Upper lobe of left lung (tissue), 6 donors: ENCODE measurements at regions not wholly inside any gene's neighbourhood (a gene's known extent, or its start where the extent isn't known, plus 50 kb on each side); places are given as distances from the start of the nearest gene placed in this dataset.

Experiments
- ATAC-seq, 2 donors: fragments of 200-7000 bp; cut with Tn5 transposase; one replicate each; pipeline ENCODE4 v1.9.1; 2022; ENCODE audit warnings: mild to moderate bottlenecking in 2 of 2, moderate library complexity in 2 of 2; ENCODE audit not compliant: low FRiP score in 2 of 2
- DNase-seq, 2 donors: peaks; one replicate each; pipeline ENCODE4 v3.0.0-alpha.2; 2019 to 2020
- H3K27ac ChIP-seq, 4 donors: fragments of 200-600 bp; sonication (generic); one replicate each; pipeline ENCODE4 v1.5.1; 2016 to 2019
- H3K27me3 ChIP-seq, 4 donors: fragments of 200-600 bp; sonication (generic); one replicate each; pipeline ENCODE4 v1.5.1; 2017 to 2019
- H3K36me3 ChIP-seq, 4 donors: fragments of 200-600 bp; sonication (generic); one replicate each; pipeline ENCODE4 v1.5.1; 2016 to 2019
- H3K4me1 ChIP-seq, 4 donors: fragments of 200-600 bp; sonication (generic); one replicate each; pipeline ENCODE4 v1.5.1; 2018 to 2019
- H3K4me3 ChIP-seq, 4 donors: fragments of 200-600 bp; sonication (generic); one replicate each; pipeline ENCODE4 v1.5.1; 2017 to 2019; ENCODE audit warnings: mild to moderate bottlenecking in 2 of 4, moderate library complexity in 1 of 4
- H3K9me3 ChIP-seq, 4 donors: fragments of 200-600 bp; sonication (generic); one replicate each; pipeline ENCODE4 v1.5.1; 2018 to 2019
- CTCF ChIP-seq, 6 experiments: fragments of 450-650 bp in 4 of 6; fragments of 200-600 bp in 2 of 6; sonication (generic) in 2 of 6; IDR thresholded peaks; one replicate each; pipeline ENCODE4 v1.5.1; 2016 to 2019; ENCODE audit warnings: antibody characterized with exemption in 6 of 6
- EP300 ChIP-seq, 4 donors: sonication (generic); formaldehyde crosslinking; IDR thresholded peaks; one replicate each; pipeline ENCODE4 v1.5.1; 2017; ENCODE audit warnings: antibody characterized with exemption in 4 of 4, control low read depth in 2 of 4
- POLR2A ChIP-seq, 4 donors: fragments of 450-650 bp; IDR thresholded peaks; one replicate each; pipeline ENCODE4 v1.5.1; 2016 to 2017; ENCODE audit warnings: antibody characterized with exemption in 4 of 4, mild to moderate bottlenecking in 2 of 4
- POLR2AphosphoS5 ChIP-seq, 2 donors: sonication (generic); formaldehyde crosslinking; IDR thresholded peaks; one replicate each; pipeline ENCODE4 v1.5.1; 2017; ENCODE audit warnings: antibody characterized with exemption in 2 of 2
- WGBS, 2 donors: methylation state at CpG; one replicate each; pipeline ENCODE4 v1.1.5; 2017 to 2018; 5-methylcytosine and 5-hydroxymethylcytosine counted together
- donor health status: DM: no; HTN: no; CAD: no; lungs with moderate emphysema.
- donor health status: DM: no; HTN: yes; CAD: no; lungs with severe emphysema.

DNA sequence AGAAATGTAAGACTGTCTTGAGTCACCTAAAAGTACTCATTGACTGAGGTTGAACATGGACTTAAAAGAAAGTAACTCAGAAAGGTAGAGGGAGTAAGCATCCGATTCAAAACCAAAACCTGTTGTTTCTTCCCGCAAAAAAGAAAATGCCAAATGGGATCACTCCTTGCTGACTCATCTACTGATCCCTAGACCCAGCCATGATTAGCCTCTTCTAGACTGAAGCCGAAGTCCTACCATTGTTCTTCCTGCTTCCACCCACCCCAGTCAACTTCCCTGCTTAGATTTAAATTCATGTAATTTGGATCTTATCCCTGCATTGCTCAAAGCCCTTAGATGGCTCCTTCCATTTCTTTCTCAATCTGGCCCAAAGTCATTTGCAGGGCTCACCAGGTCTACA is 760.5 kb upstream of the SOX9 start:
- Histone ChIP-seq H3K4me3 (no peak overlapping the region), H3K4me1 (no peaks in the 10 kb centered on the region), H3K36me3 (no peaks in the 10 kb centered on the region), H3K27ac (no peak overlapping the region), H3K9me3 (no peaks in the 10 kb centered on the region), H3K27me3 (no peaks in the 10 kb centered on the region)
- TF ChIP-seq CTCF (IDR thresholded peaks at IDR 0.05): no peak
- no peak for DNase-seq
- 82 to 94% methylated on average over 3 of the region's 3 CpGs for WGBS, 2 donors
- ATAC-seq: no peak

DNA sequence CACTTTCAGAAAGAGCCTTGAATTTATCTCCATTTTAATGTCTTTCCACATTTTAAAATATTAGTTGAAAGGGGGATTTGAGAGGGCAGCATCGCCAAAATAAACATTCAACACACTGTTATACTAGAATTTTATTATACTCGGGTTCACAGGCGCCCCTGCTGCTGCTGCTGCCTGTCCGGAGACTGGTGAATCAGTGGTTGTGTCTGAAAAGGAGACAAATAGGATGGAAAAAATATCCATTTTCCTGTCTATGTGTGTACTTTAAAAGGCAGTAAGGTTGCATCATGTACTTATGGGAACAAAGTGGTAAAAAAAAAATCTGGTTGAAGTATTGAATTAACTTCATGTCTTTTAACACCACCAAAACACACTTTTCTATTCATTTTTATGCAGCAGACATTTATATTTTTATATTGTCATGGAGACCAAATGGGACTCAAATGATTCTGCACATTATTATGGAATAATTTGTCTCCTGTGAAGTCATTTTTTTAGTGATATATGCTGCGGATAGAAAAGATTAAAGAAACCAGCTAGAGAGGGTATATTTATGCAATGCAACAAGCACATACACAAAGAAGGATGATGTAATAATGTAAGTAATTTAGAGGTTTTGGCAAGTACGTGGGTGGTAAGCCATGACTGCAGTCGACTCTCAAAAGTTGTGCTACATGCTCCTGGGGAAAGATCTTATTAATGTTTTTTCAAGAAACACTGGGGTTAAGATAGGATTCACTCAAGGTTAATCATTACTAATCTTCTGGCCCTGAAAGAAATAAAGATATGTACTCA is 759.0 kb upstream of the SOX9 start:
- no peaks in the 10 kb centered on the region for H3K27me3 ChIP-seq
- H3K9me3 ChIP-seq: no peaks in the 10 kb centered on the region
- no peaks in the 10 kb centered on the region for H3K4me1 ChIP-seq
- H3K4me3 ChIP-seq: no peak overlapping the region
- H3K36me3 ChIP-seq: no peaks in the 10 kb centered on the region
- ATAC-seq: no peak
- no peak for DNase-seq
- whole genome bisulfite sequencing, 2 donors: 61 to 65% methylated on average over 7 of the region's 7 CpGs
- H3K27ac ChIP-seq: no peak overlapping the region
- no peak for TF ChIP-seq EP300 (IDR thresholded peaks at IDR 0.05)
- TF ChIP-seq POLR2A (IDR thresholded peaks at IDR 0.05): no peak
- no peak for TF ChIP-seq POLR2AphosphoS5 (IDR thresholded peaks at IDR 0.05)
- no peak for TF ChIP-seq CTCF (IDR thresholded peaks at IDR 0.05)

DNA sequence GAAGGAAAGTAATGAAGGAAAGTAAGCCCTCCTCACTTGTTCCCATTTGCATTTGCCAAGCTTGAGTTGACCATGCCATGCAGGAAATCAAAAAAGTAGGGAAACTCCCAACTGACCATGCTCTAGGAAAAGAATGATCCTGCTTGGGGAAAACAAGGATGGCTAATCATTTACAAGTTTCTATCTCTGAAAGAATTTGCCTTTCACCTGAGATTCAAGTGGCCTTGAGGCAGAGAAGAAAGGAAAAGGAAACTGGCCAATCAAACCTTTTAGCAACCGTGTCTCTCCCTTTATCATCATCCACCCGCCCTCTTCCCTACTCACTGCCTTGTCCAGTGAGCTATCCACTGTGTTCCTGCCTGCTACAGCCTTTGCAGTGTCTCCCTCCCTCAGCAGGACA is 757.2 kb upstream of the SOX9 start:
- Histone ChIP-seq H3K27ac (no peak overlapping the region), H3K27me3 (no peaks in the 10 kb centered on the region), H3K4me1 (no peaks in the 10 kb centered on the region), H3K4me3 (no peak overlapping the region), H3K9me3 (no peaks in the 10 kb centered on the region), H3K36me3 (no peaks in the 10 kb centered on the region)
- TF ChIP-seq POLR2A (IDR thresholded peaks at IDR 0.05): no peak
- TF ChIP-seq CTCF (IDR thresholded peaks at IDR 0.05): no peak
- TF ChIP-seq POLR2AphosphoS5 (IDR thresholded peaks at IDR 0.05): no peak
- TF ChIP-seq EP300 (IDR thresholded peaks at IDR 0.05): no peak
- 59 to 67% methylated on average over 2 of the region's 2 CpGs for WGBS, 2 donors
- ATAC-seq (no peak), DNase-seq (no peak)

GRCh38 chr17:71371809-71372208 is 749.0 kb upstream of the SOX9 start:
- WGBS, 2 donors: 57 to 71% methylated on average over 7 of the region's 7 CpGs
- DNase-seq: no peak
- Histone ChIP-seq H3K4me1 (no peaks in the 10 kb centered on the region), H3K27ac (no peak overlapping the region), H3K4me3 (no peak overlapping the region), H3K27me3 (no peaks in the 10 kb centered on the region), H3K9me3 (no peaks in the 10 kb centered on the region), H3K36me3 (no peaks in the 10 kb centered on the region)
- no peak for TF ChIP-seq POLR2A (IDR thresholded peaks at IDR 0.05)
- no peak for TF ChIP-seq CTCF (IDR thresholded peaks at IDR 0.05)
- TF ChIP-seq EP300 (IDR thresholded peaks at IDR 0.05): no peak
- no peak for TF ChIP-seq POLR2AphosphoS5 (IDR thresholded peaks at IDR 0.05)
- ATAC-seq: no peak

GRCh38 chr17:71375948-71376347 is 744.9 kb upstream of the SOX9 start:
- DNase-seq: no peak
- no peak for ATAC-seq
- H3K36me3 ChIP-seq: no peaks in the 10 kb centered on the region
- no peaks in the 10 kb centered on the region for H3K27me3 ChIP-seq
- no peak overlapping the region for H3K27ac ChIP-seq
- H3K9me3 ChIP-seq: no peaks in the 10 kb centered on the region
- no peak overlapping the region for H3K4me3 ChIP-seq
- H3K4me1 ChIP-seq: no peaks in the 10 kb centered on the region
- 84 to 100% methylated on average over 1 of the region's 1 CpG for WGBS, 2 donors
- TF ChIP-seq POLR2AphosphoS5 (IDR thresholded peaks at IDR 0.05) (no peak), CTCF (IDR thresholded peaks at IDR 0.05) (no peak), POLR2A (IDR thresholded peaks at IDR 0.05) (no peak), EP300 (IDR thresholded peaks at IDR 0.05) (no peak)
